ENCODE measurements at regions not wholly inside any gene's neighbourhood (a gene's known extent, or its start where the extent isn't known, plus 50 kb on each side); places are given as distances from the start of the nearest gene placed in this dataset.
"Not testable (repeated sequence)": the region's sequence is repeated elsewhere in the genome, so short reads cannot be mapped to it uniquely, and the experiment has no call there.

- not testable (repeated sequence) for H3K4me3 ChIP-seq, H3K27me3 ChIP-seq, H3K4me1 ChIP-seq, H3K9me3 ChIP-seq, ATAC-seq, H3K36me3 ChIP-seq, H3K27ac ChIP-seq
- 67 to 71% methylated on average over 1 of the region's 1 CpG for WGBS, 2 donors (ENCODE audit: low coverage in 1 of 2)
These were observed 66.2 kb downstream of the SYT15 start for GRCh38 chr10:46645110-46645509.

DNA sequence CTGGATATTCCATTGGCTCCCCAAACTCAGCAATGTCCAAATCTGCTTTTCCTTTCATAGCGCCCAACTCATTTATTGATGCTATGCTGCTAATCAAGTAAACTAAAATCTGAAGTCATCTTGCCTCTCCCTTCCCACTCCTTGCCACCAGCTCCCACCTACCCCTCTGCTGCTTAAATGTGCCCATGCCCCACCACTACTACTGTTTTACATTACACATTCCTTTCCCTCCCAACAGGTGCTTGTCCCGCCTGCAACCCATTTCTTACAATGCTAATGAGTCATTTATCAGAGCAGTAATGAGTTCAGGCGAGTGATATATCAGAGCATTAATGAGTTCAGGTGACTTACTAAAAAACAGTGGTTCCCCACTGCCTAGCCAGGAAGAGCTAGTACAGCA lies 67.2 kb downstream of the SYT15 start:
- H3K27me3 ChIP-seq, H3K27ac ChIP-seq, H3K4me3 ChIP-seq, H3K9me3 ChIP-seq, H3K36me3 ChIP-seq, H3K4me1 ChIP-seq, ATAC-seq: not testable (repeated sequence)
- WGBS, 2 donors (ENCODE audit: low coverage in 1 of 2), result 52% methylated on average over 2 of the region's 3 CpGs; no CpG with 5 or more reads in 1 of the 2 donors

GRCh38 chr10:46650967-46651366 lies 72.0 kb downstream of the SYT15 start:
- WGBS, 2 donors (ENCODE audit: low coverage in 1 of 2), result no CpG with 5 or more reads among the region's 5 CpGs
- H3K4me1 ChIP-seq, ATAC-seq: not testable (repeated sequence)

GRCh38 chr10:46657437-46657836 lies 78.5 kb downstream of the SYT15 start:
- not testable (repeated sequence) for H3K4me3 ChIP-seq, H3K9me3 ChIP-seq, H3K27me3 ChIP-seq, H3K27ac ChIP-seq, H3K4me1 ChIP-seq, H3K36me3 ChIP-seq, ATAC-seq
- no CpG with 5 or more reads among the region's 3 CpGs for WGBS, 2 donors (ENCODE audit: low coverage in 1 of 2)

More at GRCh38 chr10:46650967-46651366, 72.0 kb downstream of the SYT15 start:
- not testable (repeated sequence) for H3K36me3 ChIP-seq, H3K9me3 ChIP-seq, H3K4me3 ChIP-seq, H3K27ac ChIP-seq, H3K27me3 ChIP-seq

DNA sequence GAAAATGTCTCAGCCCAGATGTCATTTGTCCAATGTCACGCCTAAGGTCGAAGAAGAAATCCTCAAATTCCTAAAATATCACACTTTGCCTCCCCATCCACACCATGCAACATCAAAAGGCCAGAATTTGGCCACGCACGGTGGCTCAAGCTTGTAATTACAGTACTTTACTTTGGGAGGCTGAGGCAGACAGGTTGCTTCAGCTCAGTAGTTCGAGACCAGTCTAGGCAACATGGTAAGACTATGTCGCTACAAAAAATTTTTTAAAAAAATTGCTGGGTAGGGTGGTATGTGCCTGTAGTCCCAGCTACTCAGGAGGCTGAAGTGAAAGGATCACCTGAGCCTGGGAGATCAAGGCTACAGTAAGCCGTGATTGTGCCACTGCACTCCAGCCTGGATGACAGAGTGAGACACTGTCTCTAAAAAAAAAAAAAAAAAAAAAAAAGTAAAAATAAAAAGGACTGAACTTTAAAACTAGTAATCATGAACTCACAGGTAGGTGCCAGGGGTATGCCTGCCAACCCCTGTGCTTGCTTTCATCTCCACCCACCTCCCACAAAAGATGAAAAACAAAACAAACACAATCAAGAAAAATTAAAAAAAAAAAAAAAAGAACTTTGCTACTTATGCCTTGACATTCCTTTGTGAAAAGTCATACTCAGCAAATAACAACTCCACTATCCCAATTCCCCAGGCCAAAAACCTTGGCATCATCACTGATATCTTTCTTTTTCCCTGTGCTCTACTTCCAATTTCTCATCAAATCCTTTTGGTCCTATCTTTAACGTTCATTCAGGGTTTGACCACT lies 81.3 kb downstream of the SYT15 start:
- H3K27ac ChIP-seq, ATAC-seq: not testable (repeated sequence)
- no CpG with 5 or more reads among the region's 8 CpGs for WGBS, 2 donors (ENCODE audit: low coverage in 1 of 2)

DNA sequence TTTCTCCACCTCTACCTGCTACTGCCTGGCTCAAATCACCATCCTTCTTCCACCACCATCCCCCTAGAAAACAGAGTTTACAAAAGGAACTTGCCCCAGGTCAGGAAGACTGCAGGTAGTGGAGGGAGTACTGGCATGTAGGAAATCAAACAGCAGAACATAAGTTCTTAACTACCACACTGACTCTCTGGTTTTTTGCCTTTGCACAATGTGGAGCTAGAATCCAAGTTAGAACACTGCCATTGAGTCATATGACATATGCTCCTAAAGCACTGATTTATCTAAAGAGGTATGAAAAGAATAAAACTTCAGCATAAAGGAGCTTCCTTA lies 81.9 kb downstream of the SYT15 start:
- not testable (repeated sequence) for ATAC-seq, H3K4me1 ChIP-seq, H3K9me3 ChIP-seq, H3K27ac ChIP-seq, H3K4me3 ChIP-seq, H3K36me3 ChIP-seq, H3K27me3 ChIP-seq

More for the DNA sequence above, 81.3 kb downstream of the SYT15 start:
- H3K9me3 ChIP-seq, H3K27me3 ChIP-seq, H3K4me3 ChIP-seq, H3K4me1 ChIP-seq, H3K36me3 ChIP-seq: not testable (repeated sequence)

GRCh38 chr10:46665536-46665935 lies 86.6 kb downstream of the SYT15 start:
- H3K27me3 ChIP-seq, H3K4me3 ChIP-seq, H3K36me3 ChIP-seq, H3K9me3 ChIP-seq, H3K4me1 ChIP-seq, H3K27ac ChIP-seq, ATAC-seq: not testable (repeated sequence)
- WGBS, 2 donors (ENCODE audit: low coverage in 1 of 2), result no CpG with 5 or more reads among the region's 1 CpG

DNA sequence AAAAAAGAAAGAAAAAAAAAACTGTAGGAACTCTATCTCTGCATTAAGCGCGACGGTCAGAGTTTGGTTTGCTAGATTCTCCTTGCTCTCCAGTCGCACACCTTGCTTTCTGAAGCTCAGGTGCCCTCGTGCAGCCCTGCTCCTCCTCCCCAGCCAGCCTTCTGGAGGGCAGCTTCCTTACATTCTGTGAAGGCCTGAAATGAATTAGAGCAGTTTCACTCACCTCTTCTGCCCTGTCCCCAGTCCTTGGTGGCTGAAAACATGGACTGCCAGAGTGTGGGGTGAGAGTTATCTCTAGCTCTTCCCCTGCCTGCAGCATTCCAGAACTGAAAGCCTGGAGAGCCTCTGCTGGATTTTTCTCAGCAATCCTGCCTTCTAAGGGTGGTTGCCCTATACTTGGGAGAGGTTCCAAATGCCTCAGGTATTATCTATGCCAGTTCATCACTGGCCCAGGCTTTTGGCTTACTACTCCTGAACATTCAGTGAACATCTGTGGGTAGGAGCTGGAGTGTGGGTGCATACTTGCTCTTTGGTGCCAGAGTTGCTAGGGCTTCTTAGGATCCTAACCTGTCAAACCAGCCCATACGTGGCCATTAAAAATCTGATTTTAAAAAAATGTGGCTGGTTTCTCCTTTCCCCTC lies 89.5 kb downstream of the SYT15 start:
- not testable (repeated sequence) for H3K4me3 ChIP-seq, H3K27ac ChIP-seq, H3K9me3 ChIP-seq, ATAC-seq, H3K36me3 ChIP-seq, H3K4me1 ChIP-seq, H3K27me3 ChIP-seq
- WGBS, 2 donors (ENCODE audit: low coverage in 1 of 2), result 50% methylated on average over 2 of the region's 6 CpGs; no CpG with 5 or more reads in 1 of the 2 donors

GRCh38 chr10:46677836-46678435 lies 99.0 kb downstream of the SYT15 start:
- H3K36me3 ChIP-seq, H3K27ac ChIP-seq, H3K4me1 ChIP-seq, H3K4me3 ChIP-seq, ATAC-seq, H3K9me3 ChIP-seq, H3K27me3 ChIP-seq: not testable (repeated sequence)
- WGBS, 2 donors (ENCODE audit: low coverage in 1 of 2), result no CpG with 5 or more reads among the region's 8 CpGs

- ATAC-seq, H3K4me3 ChIP-seq, H3K27ac ChIP-seq, H3K9me3 ChIP-seq, H3K27me3 ChIP-seq, H3K4me1 ChIP-seq, H3K36me3 ChIP-seq: not testable (repeated sequence)
- no CpG with 5 or more reads among the region's 2 CpGs for WGBS, 2 donors (ENCODE audit: low coverage in 1 of 2)
These were observed 112.5 kb downstream of the SYT15 start for GRCh38 chr10:46691397-46691796.
